ENCODE measurements at regions not wholly inside any gene's neighbourhood (a gene's known extent, or its start where the extent isn't known, plus 50 kb on each side); places are given as distances from the start of the nearest gene placed in this dataset.

- ChIA-PET POLR2A (no interaction called here), CTCF (no interaction called here)
- Histone ChIP-seq H3K4me1 (ENCODE audit: control insufficient read depth, insufficient read depth, low read length) (no peaks in the 10 kb centered on the region), H3K36me3 (ENCODE audit: control insufficient read depth, insufficient read depth, low read length) (no peaks in the 10 kb centered on the region), H3K4me3 (ENCODE audit: low read depth in 2 of 2, low read length in 2 of 2) (no peak overlapping the region), H3K27me3 (ENCODE audit: control insufficient read depth, insufficient read depth, low read length) (no peaks in the 10 kb centered on the region; the same call in 1 of the 2 replicates), H3K27ac (ENCODE audit: low read length) (no peak overlapping the region), H3K9me3 (ENCODE audit: control insufficient read depth, insufficient read depth, low read depth, low read length) (no peaks in the 10 kb centered on the region)
- in situ Hi-C loops (cut with HindIII; ENCODE audit: low pct_unique_long_range_greater_than_20kb, low sequenced_read_pairs), result no loop called here
- DNase-seq (ENCODE audit: low read depth, low spot score), result no peak
- BruUV-seq (replicated peaks), result no TSS peak
- ATAC-seq, result no peak
- no peak for TF ChIP-seq SIN3A (IDR thresholded peaks at IDR 0.05; ENCODE audit: borderline replicate concordance, insufficient read depth, low read depth, low read length)
- TF ChIP-seq, protein P1, sequence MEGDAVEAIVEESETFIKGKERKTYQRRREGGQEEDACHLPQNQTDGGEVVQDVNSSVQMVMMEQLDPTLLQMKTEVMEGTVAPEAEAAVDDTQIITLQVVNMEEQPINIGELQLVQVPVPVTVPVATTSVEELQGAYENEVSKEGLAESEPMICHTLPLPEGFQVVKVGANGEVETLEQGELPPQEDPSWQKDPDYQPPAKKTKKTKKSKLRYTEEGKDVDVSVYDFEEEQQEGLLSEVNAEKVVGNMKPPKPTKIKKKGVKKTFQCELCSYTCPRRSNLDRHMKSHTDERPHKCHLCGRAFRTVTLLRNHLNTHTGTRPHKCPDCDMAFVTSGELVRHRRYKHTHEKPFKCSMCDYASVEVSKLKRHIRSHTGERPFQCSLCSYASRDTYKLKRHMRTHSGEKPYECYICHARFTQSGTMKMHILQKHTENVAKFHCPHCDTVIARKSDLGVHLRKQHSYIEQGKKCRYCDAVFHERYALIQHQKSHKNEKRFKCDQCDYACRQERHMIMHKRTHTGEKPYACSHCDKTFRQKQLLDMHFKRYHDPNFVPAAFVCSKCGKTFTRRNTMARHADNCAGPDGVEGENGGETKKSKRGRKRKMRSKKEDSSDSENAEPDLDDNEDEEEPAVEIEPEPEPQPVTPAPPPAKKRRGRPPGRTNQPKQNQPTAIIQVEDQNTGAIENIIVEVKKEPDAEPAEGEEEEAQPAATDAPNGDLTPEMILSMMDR (IDR thresholded peaks at IDR 0.05), result no peak
- TF ChIP-seq, protein P2, sequence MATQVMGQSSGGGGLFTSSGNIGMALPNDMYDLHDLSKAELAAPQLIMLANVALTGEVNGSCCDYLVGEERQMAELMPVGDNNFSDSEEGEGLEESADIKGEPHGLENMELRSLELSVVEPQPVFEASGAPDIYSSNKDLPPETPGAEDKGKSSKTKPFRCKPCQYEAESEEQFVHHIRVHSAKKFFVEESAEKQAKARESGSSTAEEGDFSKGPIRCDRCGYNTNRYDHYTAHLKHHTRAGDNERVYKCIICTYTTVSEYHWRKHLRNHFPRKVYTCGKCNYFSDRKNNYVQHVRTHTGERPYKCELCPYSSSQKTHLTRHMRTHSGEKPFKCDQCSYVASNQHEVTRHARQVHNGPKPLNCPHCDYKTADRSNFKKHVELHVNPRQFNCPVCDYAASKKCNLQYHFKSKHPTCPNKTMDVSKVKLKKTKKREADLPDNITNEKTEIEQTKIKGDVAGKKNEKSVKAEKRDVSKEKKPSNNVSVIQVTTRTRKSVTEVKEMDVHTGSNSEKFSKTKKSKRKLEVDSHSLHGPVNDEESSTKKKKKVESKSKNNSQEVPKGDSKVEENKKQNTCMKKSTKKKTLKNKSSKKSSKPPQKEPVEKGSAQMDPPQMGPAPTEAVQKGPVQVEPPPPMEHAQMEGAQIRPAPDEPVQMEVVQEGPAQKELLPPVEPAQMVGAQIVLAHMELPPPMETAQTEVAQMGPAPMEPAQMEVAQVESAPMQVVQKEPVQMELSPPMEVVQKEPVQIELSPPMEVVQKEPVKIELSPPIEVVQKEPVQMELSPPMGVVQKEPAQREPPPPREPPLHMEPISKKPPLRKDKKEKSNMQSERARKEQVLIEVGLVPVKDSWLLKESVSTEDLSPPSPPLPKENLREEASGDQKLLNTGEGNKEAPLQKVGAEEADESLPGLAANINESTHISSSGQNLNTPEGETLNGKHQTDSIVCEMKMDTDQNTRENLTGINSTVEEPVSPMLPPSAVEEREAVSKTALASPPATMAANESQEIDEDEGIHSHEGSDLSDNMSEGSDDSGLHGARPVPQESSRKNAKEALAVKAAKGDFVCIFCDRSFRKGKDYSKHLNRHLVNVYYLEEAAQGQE (IDR thresholded peaks at IDR 0.05; ENCODE audit: insufficient read depth in 1 of 2, low read depth in 2 of 2, low read length in 1 of 2), result no peak
- TF ChIP-seq POLR2AphosphoS5 (IDR thresholded peaks at IDR 0.05; ENCODE audit: low read depth, low read length), result no peak
- TF ChIP-seq TCF7L2 (IDR thresholded peaks at IDR 0.05; ENCODE audit: low read depth, low read length), result no peak
- intact Hi-C loops (cut with micrococcal nuclease; ENCODE audit: unreplicated experiment), result no loop called here
Observed at GRCh38 chr22:48942698-48943566, 884.7 kb downstream of the BRD1 start.

DNA sequence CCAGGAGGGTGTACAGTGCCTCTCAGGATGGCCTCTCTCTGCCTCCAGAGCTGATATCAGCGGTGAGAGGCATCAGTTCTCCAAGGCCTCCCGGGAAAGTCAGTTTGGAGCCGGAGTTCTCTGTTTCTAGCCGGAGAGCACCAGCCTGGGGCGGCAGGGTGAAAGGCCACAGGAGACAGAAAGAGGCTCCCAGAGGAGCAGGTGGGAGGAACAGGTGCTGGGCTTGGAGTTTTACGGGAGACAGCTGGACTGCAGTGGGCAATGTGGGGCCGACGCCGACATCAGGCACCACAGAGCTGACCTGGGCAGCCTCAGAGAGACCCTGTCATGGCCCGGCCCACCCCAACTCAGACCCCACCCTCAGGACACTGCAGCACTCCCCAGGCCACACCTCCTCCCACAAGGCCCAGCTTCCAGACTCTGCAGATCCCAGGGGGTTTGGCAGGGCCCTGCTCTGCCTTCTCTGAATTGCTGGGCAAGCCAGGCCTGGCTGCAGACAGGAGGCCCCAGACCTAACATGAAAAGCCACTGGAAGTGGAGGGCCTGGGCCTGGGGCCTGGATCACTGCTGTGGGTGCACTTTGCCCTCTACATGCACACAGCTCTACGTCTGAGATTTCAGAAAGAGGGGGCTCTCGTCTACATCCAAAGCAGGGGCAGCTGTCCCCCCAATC is 885.6 kb downstream of the BRD1 start:
- intact Hi-C loops (cut with micrococcal nuclease; ENCODE audit: unreplicated experiment) (no loop called here), in situ Hi-C loops (cut with HindIII; ENCODE audit: low pct_unique_long_range_greater_than_20kb, low sequenced_read_pairs) (no loop called here)
- no peak overlapping the region for H3K27ac ChIP-seq (ENCODE audit: low read length)
- ATAC-seq (no peak), DNase-seq (ENCODE audit: low read depth, low spot score) (no peak)
- H3K4me3 ChIP-seq (ENCODE audit: low read depth in 2 of 2, low read length in 2 of 2), result no peak overlapping the region
- H3K4me1 ChIP-seq (ENCODE audit: control insufficient read depth, insufficient read depth, low read length), result no peaks in the 10 kb centered on the region
- H3K36me3 ChIP-seq (ENCODE audit: control insufficient read depth, insufficient read depth, low read length), result no peaks in the 10 kb centered on the region
- POLR2A ChIA-PET, result no interaction called here
- no peaks in the 10 kb centered on the region for H3K9me3 ChIP-seq (ENCODE audit: control insufficient read depth, insufficient read depth, low read depth, low read length)
- TF ChIP-seq, protein P1 (IDR thresholded peaks at IDR 0.05), result no peak
- TF ChIP-seq POLR2AphosphoS5 (IDR thresholded peaks at IDR 0.05; ENCODE audit: low read depth, low read length) (no peak), TCF7L2 (IDR thresholded peaks at IDR 0.05; ENCODE audit: low read depth, low read length) (no peak), SIN3A (IDR thresholded peaks at IDR 0.05; ENCODE audit: borderline replicate concordance, insufficient read depth, low read depth, low read length) (no peak)
- TF ChIP-seq, protein P2 (IDR thresholded peaks at IDR 0.05; ENCODE audit: insufficient read depth in 1 of 2, low read depth in 2 of 2, low read length in 1 of 2), result no peak
- no TSS peak for BruUV-seq (replicated peaks)
- no peaks in the 10 kb centered on the region; the same call in 1 of the 2 replicates for H3K27me3 ChIP-seq (ENCODE audit: control insufficient read depth, insufficient read depth, low read length)
- CTCF ChIA-PET, result no interaction called here

Measured in Panc1 (cell line).